GM21619 (cell line): ENCODE measurements at regions not wholly inside any gene's neighbourhood (a gene's known extent, or its start where the extent isn't known, plus 50 kb on each side); places are given as distances from the start of the nearest gene placed in this dataset.

Experiments
- ATAC-seq: cut with Tn5 transposase; IDR thresholded peaks from one replicate; pipeline ENCODE4 v1.9.1; 2021; ENCODE audit not compliant: unreplicated experiment

DNA sequence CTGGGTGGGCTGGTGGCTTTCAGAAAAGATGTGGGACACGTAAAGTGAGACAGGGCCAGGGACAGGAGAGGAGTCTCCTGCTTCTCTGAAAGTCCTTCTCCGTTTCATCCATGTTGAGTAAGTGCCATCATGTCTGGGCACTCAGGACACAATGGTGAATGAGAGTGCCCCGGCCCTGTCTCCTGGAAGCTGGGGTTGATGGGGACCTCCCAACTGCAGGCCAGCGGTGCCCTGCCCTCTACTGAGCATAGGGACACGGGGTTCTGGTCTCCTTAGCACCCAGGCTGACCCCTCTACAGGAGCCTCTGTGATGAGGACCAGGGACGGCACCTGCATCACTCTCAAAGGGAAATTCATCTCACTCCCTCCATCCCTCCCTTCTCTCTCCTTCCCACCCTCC, 772.3 kb downstream of the BRD1 start:
- ATAC-seq, result no peak

GRCh38 chr22:49053578-49053977, 774.1 kb downstream of the BRD1 start:
- ATAC-seq, result no peak

DNA sequence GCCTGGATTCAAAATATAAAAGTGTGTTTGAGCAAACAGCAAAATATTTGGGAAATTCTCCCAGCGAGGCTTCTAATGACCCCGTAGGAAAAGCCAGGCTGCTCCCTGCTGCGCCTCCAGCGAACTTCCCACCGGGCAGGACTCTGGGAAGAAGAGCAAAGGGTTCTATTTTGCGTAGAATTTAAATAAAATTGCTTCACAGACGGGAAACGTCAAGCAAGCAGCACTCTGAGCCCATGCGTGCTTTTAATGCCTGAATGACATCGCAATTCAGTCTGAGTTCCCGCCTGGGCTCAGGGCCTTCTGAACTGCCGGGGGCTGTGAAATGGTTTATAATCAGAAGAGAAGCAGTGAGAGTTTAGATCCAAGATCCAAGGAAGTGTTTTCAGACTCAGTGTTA, 775.1 kb downstream of the BRD1 start:
- ATAC-seq, result no peak

- ATAC-seq, result no peak
Observed at GRCh38 chr22:49052023-49052538, 775.6 kb downstream of the BRD1 start.

- no peak for ATAC-seq
Observed at GRCh38 chr22:49051491-49052022, 776.1 kb downstream of the BRD1 start.

DNA sequence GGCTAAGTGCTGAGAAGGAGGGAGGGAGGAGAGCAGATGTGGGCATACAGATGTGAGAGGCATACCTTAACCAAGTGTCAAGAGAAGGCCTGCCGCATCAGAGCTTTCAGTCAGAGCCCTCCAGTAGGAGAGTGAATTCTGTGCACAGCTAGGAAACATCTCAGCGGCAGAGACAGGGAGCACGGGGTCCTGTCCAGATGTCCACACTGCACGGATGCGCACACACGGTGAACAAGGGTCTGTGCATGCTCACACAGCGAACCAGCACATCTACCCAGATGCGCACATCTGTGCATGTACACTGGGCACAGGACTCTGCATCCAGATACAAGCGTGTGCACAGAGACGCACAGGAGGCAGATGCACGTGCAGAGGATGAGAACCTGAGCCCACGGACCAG, 778.0 kb downstream of the BRD1 start:
- ATAC-seq, result no peak

- ATAC-seq, result no peak
Observed at GRCh38 chr22:49048591-49048990, 779.1 kb downstream of the BRD1 start.

GRCh38 chr22:49047447-49047846, 780.2 kb downstream of the BRD1 start:
- ATAC-seq, result no peak

DNA sequence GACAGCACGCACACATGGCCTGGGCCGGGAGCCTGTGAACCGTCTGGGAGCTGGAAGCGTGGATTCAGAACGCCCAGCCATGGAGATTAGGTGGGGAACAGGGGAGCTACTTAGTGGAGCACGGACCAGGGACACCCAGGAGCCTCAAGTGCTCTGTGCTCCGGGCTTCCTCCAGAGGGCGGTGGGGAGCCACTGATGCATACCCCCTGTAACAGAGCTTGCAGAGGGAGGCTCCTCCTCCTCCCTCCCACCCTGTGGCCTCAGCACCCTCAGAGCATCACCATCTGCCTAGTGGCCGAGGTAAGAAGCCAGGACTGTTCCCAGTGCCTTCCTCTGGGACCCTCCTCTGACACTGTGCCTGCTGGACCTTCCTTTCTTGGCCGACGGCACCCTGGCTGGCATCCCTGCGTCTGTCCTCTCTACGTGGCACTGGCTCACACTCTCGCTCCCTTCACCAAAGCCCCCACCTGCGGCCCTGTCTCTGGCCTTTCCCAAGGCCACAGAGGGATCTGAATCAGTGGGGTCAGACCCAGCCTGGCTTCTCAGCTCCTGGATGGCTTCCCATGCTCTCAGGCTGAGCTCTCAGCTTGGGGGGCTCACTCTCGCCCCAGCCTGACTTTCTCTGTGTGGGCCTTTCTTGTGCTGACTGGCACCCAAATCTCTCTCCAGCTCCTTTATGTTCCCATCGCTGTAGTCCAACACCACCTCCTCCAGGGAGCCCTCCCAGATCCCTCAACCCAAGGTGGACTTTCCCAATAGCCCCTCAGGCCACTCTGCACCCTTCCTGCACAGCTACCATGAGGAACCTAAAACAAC, 780.9 kb downstream of the BRD1 start:
- ATAC-seq, result no peak

GRCh38 chr22:49046000-49046545, 781.6 kb downstream of the BRD1 start:
- ATAC-seq, result no peak

- no peak for ATAC-seq
Observed at GRCh38 chr22:49045276-49045675, 782.4 kb downstream of the BRD1 start.

DNA sequence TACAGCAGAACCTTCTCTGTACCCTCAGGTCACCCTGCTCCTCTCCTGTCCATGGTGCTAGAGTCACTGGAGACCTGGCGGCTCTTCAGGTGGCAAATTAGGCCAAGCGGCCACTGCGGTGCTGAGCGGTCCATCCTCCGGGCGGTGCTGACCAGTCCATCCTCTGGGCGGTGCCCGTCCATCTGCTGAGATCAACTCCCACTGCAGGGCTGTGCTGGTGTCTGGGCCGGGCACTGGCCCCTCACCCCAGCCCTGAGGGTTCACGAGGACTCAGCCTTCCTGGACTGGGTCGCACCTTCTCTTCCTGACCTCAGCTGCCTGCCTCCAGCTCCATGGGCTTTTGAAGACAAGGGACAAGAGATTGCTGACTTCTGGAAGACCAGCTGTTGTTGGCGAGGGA, 782.9 kb downstream of the BRD1 start:
- no peak for ATAC-seq

DNA sequence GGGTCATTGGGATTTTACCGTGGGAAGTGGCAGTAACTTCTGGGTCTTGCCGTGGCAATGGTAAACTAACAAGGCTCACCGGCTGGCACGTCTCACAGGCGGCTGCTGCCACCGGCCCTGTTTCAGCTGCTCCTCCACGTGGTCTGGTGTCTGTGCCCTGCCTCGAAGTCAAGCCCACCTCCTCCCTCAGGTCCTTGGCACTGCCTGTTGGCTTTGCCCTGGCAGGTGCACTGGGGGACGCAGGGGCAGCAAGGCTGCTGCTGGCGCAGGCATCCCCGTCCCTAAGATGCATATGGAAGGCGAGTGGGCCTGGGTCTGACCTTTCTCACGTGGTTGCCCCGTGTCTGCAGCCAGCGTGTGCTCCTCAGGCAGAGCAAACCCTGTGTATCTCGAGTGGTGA, 783.6 kb downstream of the BRD1 start:
- no peak for ATAC-seq

GRCh38 chr22:49042877-49043859, 784.5 kb downstream of the BRD1 start:
- ATAC-seq, result no peak

- no peak for ATAC-seq
Observed at GRCh38 chr22:49042066-49042465, 785.6 kb downstream of the BRD1 start.

- ATAC-seq, result no peak
Observed at GRCh38 chr22:49040754-49041467, 786.8 kb downstream of the BRD1 start.

DNA sequence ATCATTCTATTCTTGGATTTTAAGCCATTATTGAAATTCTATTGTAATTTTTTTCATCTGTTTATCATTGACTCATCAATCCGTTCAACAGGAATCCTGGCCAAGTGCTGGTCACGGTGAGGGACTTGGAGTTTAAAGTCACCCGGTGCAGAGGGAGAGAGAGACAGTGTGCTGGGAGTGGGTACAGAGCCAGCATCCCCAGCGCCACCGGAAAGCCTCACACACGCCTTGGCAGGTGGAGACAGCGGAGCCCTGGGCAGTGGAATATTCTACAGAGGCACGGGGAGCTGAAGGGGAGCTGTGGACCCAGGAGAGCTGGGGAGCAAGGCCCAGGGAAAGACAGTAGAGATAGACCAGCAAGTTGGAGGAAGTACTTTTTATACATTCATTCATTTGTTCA, 787.6 kb downstream of the BRD1 start:
- no peak for ATAC-seq

- no peak for ATAC-seq
Observed at GRCh38 chr22:49039625-49040024, 788.0 kb downstream of the BRD1 start.

DNA sequence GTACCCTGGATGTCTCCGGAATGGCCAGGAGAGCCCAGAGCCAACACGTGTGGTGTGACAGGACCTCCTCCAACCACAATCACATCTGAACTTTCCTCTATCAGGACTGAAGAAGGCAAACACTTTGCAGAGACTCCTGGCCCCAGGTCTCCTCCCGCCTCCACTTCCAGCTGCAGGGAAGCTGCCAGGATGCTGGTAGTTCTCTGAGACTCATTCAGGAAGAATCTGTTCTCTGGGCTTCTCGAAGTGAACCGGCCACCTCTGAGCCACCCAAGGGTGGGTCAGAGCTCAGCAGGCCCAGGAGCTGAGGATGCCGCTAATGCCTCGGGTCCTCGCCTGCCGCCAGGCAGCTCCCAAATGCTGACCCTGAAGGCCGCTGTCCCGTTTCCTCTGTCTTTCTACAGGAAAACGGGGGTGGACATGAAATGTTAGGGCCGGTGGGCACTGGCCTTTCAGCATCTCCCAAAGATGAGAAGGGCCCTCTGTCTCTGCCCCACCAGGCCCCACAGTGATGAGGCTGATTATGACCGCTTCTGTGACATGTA, 789.9 kb downstream of the BRD1 start:
- no peak for ATAC-seq

DNA sequence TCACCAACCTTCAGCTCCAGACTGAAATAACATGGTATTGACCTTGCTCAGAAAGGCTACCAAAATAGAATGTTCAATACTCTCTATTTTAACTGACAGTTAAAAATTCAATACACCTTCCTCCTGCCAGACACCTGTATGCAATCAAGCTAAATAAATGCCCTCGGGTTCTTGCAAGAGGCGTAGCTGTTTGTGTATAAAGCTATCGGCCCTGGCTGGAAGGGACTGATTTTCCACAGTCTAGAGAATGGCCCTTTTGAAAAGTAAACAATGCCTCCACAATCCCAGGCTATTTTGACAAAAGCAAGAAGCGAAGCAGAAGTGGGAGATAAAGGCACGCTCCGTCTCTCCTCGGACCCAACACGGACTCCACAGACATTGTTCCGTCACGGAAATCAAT, 791.2 kb downstream of the BRD1 start:
- ATAC-seq, result no peak
